Adrenal gland (tissue), 9 donors: ENCODE measurements at regions not wholly inside any gene's neighbourhood (a gene's known extent, or its start where the extent isn't known, plus 50 kb on each side); places are given as distances from the start of the nearest gene placed in this dataset.

Experiments
- DNase-seq, 7 donors: peaks; one replicate each; pipeline ENCODE4 v3.0.0-alpha.2; 2019 to 2020
- H3K27ac ChIP-seq, 5 donors: fragments of 200-600 bp; sonication (generic) in 4 of 5; 1 replicate in 3 of 5; 2 replicates in 2 of 5; pipeline versions ENCODE4 v1.5.1 to v1.8.0; 2016 to 2020; ENCODE audit warnings: mild to moderate bottlenecking in 1 of 5
- H3K27me3 ChIP-seq: fragments of 200-600 bp; 2 replicates; pipeline ENCODE4 v1.8.0; 2021
- H3K36me3 ChIP-seq, 2 donors: fragments of 200-600 bp; replicated peaks in 1 of 2; 1 replicate in 1 of 2; 2 replicates in 1 of 2; pipeline versions ENCODE4 v1.5.1 to v1.8.0; 2018 to 2022
- H3K4me1 ChIP-seq, 2 donors: fragments of 200-600 bp; replicated peaks in 1 of 2; 1 replicate in 1 of 2; 2 replicates in 1 of 2; pipeline versions ENCODE4 v1.5.1 to v1.8.0; 2018 to 2021
- H3K4me3 ChIP-seq, 4 donors: fragments of 200-600 bp; sonication (generic) in 3 of 4; one replicate each; pipeline ENCODE4 v1.5.1; 2016 to 2018
- H3K9me3 ChIP-seq, 3 donors: fragments of 200-600 bp; sonication (generic) in 1 of 3; replicated peaks in 1 of 3; 1 replicate in 2 of 3; 2 replicates in 1 of 3; pipeline versions ENCODE4 v1.5.1 to v1.8.0; 2016 to 2021
- POLR2A ChIP-seq, 2 donors: fragments of 450-650 bp; IDR thresholded peaks; one replicate each; pipeline ENCODE4 v1.6.1; 2017; ENCODE audit warnings: antibody characterized with exemption in 2 of 2, mild to moderate bottlenecking in 2 of 2, moderate library complexity in 1 of 2
- WGBS, 4 donors: extraction: QIAGEN DNeasy Blood & Tissue Kit in 2 of 4; methylation state at CpG; one replicate each; pipeline versions ENCODE4 v1.1.5 to v1.1.7; 2013 to 2017; 5-methylcytosine and 5-hydroxymethylcytosine counted together
- intact Hi-C, 2 donors: fragments of 100-400 bp; cut with DNase I; formaldehyde crosslinking; loops; one replicate each; pipeline versions ENCODE4 v1.14.1 to v1.15.0; 2022 to 2023
- TF ChIP-seq, protein P1 (sequence below), 6 experiments: fragments of 450-650 bp in 4 of 6; fragments of 200-600 bp in 2 of 6; sonication (generic) in 1 of 6; IDR thresholded peaks; 1 replicate in 5 of 6; 2 replicates in 1 of 6; pipeline versions ENCODE4 v1.5.1 to v1.8.0; 2016 to 2021; ENCODE audit warnings: antibody characterized with exemption in 6 of 6, mild to moderate bottlenecking in 2 of 6, moderate library complexity in 1 of 6
- donor health status: healthy with polysubstance abuse.
- donor health status: Bipolar disorder and iron deficiency.
- donor health status: DM: yes; HTN: yes; CAD: no.
- donor health status: DM: no; HTN: no; CAD: no.
- donor health status: DM: no; HTN: no; CAD: no.

DNA sequence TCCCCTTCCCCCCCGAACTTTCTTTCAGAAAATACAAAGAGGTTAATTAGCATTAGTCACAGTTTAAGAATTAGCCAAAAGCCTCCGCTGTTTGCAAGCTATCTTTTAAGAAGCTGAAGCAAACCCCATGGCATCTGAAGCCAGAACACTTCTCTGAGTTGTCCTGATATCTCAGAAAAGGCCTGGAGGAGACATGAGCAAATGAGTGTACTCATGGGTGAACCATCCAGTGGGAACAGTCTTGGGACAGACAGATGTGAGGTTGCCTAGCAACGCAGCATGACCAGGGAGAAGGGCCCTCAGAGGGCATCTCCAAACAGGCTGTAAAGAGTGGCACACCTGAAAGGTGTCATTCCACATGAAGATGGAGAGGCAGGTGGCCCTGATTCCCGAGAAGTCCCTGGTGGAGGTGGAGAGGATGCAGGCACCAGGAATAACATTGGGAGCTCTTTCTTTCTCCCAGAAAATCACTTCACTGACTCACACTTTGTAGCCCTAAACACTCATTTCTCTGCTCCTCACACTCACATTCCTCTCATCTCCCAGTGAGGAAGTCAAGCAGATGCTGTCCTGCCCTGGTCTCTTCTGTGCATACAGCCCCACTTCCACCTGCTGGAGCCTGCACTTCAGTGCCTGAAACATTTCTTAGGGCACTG, 87.0 kb upstream of the TSHZ3 start:
- H3K4me1 ChIP-seq: no peaks in the 10 kb centered on the region
- H3K36me3 ChIP-seq: no peaks in the 10 kb centered on the region
- H3K27me3 ChIP-seq: peaks cover 8% of the 10 kb centered on the region
- intact Hi-C loops: no loop called here
- TF ChIP-seq POLR2A (IDR thresholded peaks at IDR 0.05): no peak
- TF ChIP-seq, protein P1, sequence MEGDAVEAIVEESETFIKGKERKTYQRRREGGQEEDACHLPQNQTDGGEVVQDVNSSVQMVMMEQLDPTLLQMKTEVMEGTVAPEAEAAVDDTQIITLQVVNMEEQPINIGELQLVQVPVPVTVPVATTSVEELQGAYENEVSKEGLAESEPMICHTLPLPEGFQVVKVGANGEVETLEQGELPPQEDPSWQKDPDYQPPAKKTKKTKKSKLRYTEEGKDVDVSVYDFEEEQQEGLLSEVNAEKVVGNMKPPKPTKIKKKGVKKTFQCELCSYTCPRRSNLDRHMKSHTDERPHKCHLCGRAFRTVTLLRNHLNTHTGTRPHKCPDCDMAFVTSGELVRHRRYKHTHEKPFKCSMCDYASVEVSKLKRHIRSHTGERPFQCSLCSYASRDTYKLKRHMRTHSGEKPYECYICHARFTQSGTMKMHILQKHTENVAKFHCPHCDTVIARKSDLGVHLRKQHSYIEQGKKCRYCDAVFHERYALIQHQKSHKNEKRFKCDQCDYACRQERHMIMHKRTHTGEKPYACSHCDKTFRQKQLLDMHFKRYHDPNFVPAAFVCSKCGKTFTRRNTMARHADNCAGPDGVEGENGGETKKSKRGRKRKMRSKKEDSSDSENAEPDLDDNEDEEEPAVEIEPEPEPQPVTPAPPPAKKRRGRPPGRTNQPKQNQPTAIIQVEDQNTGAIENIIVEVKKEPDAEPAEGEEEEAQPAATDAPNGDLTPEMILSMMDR (IDR thresholded peaks at IDR 0.05): no peak
- H3K4me3 ChIP-seq: no peak overlapping the region
- no peak for DNase-seq
- 69 to 76% (median 70%) methylated on average over 4 of the region's 4 CpGs for WGBS, 4 donors
- H3K9me3 ChIP-seq: no peaks in the 10 kb centered on the region
- H3K27ac ChIP-seq: no peak overlapping the region

DNA sequence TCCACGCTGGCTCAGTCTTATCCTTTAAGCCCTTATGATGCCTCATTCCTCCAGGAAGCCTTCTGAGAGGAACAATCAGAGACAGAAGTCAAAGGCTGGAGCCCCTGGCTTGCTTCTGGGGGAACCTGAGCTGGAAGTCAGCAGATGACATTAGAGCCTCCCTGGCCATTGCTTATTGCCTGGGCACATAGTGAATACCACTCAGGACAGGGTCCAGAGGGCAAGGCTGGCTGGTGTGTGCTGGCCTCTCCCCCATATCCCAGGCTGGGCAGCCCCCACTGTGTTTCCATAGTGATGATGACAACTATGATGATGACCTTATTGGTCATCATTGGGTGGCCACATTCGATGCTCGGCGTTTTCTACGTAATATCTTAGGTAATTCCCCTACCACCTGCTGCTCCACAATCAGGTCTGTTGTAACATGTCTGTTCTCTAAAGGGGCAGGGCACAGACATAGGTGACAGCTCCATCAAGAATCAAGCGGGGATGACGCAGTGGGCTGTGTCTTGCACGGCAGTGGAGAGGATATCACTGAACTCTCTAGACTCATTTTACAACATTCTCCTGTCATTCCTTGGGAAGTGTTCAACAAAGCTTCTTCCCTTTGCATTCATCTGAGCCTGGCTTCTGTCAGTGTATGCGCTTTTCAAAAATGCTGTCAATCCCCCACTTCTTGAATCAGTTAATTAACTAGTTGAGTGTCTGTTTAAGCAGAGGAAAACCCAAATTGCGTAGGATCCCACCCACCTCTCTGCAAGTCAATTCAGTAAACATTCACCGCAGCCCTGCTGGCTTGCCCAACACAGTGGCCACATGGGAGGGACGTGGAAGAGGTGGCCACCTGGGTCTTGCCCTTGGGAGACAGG, 89.4 kb upstream of the TSHZ3 start:
- DNase-seq: no peak
- no peak for TF ChIP-seq POLR2A (IDR thresholded peaks at IDR 0.05)
- TF ChIP-seq, protein P1 (IDR thresholded peaks at IDR 0.05): no peak
- 82 to 87% (median 84%) methylated on average over 12 of the region's 12 CpGs for WGBS, 4 donors

DNA sequence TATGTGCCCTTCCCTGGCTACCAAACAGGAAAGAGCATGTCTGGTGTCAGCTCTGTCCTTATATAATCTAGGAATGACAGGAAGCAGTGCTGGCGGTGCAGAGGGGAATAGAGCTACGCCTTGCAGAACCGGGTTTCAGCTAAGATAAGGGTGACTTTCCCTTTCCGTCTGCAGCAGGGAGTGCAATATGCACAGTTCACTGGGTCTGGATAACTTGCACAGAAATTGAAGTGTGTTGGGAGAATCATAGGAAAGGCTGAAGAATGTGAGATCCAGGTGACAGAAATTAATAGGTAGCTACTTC, 90.0 kb upstream of the TSHZ3 start:
- DNase-seq: no peak
- TF ChIP-seq POLR2A (IDR thresholded peaks at IDR 0.05): no peak
- TF ChIP-seq, protein P1 (IDR thresholded peaks at IDR 0.05): no peak
- Histone ChIP-seq H3K27ac (no peak overlapping the region), H3K36me3 (no peaks in the 10 kb centered on the region), H3K27me3 (peaks cover 8% of the 10 kb centered on the region), H3K4me3 (no peak overlapping the region), H3K9me3 (no peaks in the 10 kb centered on the region), H3K4me1 (no peaks in the 10 kb centered on the region)
- WGBS, 4 donors: 65 to 71% (median 67%) methylated on average over 4 of the region's 4 CpGs
- intact Hi-C loops: no loop called here

More for the DNA sequence above, 89.4 kb upstream of the TSHZ3 start:
- Histone ChIP-seq H3K9me3 (no peaks in the 10 kb centered on the region), H3K4me1 (no peaks in the 10 kb centered on the region), H3K27me3 (peaks cover 8% of the 10 kb centered on the region), H3K4me3 (no peak overlapping the region), H3K27ac (no peak overlapping the region), H3K36me3 (no peaks in the 10 kb centered on the region)
- intact Hi-C loops: no loop called here

DNA sequence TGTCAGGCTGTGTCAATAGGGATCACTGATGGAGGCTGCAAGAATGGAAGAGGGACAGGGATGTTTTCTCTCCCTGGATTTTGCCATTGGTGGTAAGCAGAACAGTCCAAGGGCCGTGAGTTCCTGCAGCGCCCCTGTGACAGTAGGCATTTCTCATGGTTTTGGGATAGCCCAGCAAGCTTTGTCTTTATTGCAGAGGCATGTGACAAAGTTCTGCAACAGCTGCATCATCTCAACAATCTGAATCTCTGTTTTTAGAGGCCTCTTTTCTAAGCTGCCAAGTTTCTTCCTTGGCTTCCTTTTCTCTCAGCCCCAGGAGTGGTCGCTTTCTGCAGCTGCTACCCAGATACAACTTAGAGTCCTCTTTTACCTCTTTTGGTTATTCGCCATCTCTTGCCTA, 95.7 kb upstream of the TSHZ3 start:
- 79 to 87% (median 82%) methylated on average over 4 of the region's 4 CpGs for WGBS, 4 donors
- TF ChIP-seq, protein P1 (IDR thresholded peaks at IDR 0.05): no peak
- TF ChIP-seq POLR2A (IDR thresholded peaks at IDR 0.05): no peak
- no peak for DNase-seq
- Histone ChIP-seq H3K4me1 (no peaks in the 10 kb centered on the region), H3K9me3 (no peaks in the 10 kb centered on the region), H3K4me3 (no peak overlapping the region), H3K36me3 (no peaks in the 10 kb centered on the region), H3K27ac (no peak overlapping the region), H3K27me3 (no peaks in the 10 kb centered on the region)
- intact Hi-C loops: no loop called here
